GM13976 (cell line): ENCODE measurements at regions not wholly inside any gene's neighbourhood (a gene's known extent, or its start where the extent isn't known, plus 50 kb on each side); places are given as distances from the start of the nearest gene placed in this dataset.
A peak's percentile ranks its signal among the peaks of the same experiment; 100 is the strongest.

Source experiments
- DNase-seq: peaks from one replicate; pipeline ENCODE4 v3.0.0; 2012; ENCODE audit warnings: low spot score
- CTCF ChIP-seq: IDR thresholded peaks from 2 replicates; pipeline ENCODE4 v1.5.1; 2012; ENCODE audit warnings: borderline replicate concordance, mild to moderate bottlenecking; ENCODE audit not compliant: insufficient read depth; ENCODE audit errors: extremely low read depth, missing control alignments, control extremely low read depth
- in situ Hi-C: fragments of 300-500 bp; cut with MboI; formaldehyde crosslinking; loops from one replicate; pipeline ENCODE4 v1.12.0; 2022; ENCODE audit warnings: low sequenced_read_pairs, mixed read lengths, inconsistent platforms; ENCODE audit not compliant: unreplicated experiment

- no peak for DNase-seq
- in situ Hi-C loops: no loop called here
- no peak for TF ChIP-seq CTCF
These were observed 258.0 kb upstream of the SP4 start for GRCh38 chr7:21169667-21170580.

- in situ Hi-C loops: no loop called here
- no peak for TF ChIP-seq CTCF
- DNase-seq: no peak
These were observed 255.1 kb upstream of the SP4 start for GRCh38 chr7:21172800-21173199.

- TF ChIP-seq CTCF: no peak
- in situ Hi-C loops: no loop called here
- no peak for DNase-seq
These were observed 254.4 kb upstream of the SP4 start for GRCh38 chr7:21173436-21173835.

- in situ Hi-C loops: no loop called here
- TF ChIP-seq CTCF: no peak
- DNase-seq: no peak
These were observed 252.2 kb upstream of the SP4 start for GRCh38 chr7:21175714-21176113.

GRCh38 chr7:21184942-21185652 lies 242.8 kb upstream of the SP4 start:
- in situ Hi-C loops: no loop called here
- DNase-seq: peak; percentile 17
- no peak for TF ChIP-seq CTCF

GRCh38 chr7:21185653-21186265 lies 242.1 kb upstream of the SP4 start:
- in situ Hi-C loops: no loop called here
- no peak for DNase-seq
- TF ChIP-seq CTCF: no peak
